Activated CD4-positive, alpha-beta memory T cell treated with anti-CD3 and anti-CD28 coated beads, Interleukin-2, amount 10 ng/mL, durations not matched to agents 7 days and 5 days (primary cell): ENCODE measurements at regions not wholly inside any gene's neighbourhood (a gene's known extent, or its start where the extent isn't known, plus 50 kb on each side); places are given as distances from the start of the nearest gene placed in this dataset.
"Not testable (repeated sequence)": the region's sequence is repeated elsewhere in the genome, so short reads cannot be mapped to it uniquely, and the experiment has no call there.

Experiments used
- CTCF ChIA-PET: fragments of 350-600 bp; sonication (Branson Sonifier 250); formaldehyde crosslinking; loops from one replicate; lab custom pipeline; 2021; ENCODE audit warnings: antibody characterized with exemption, inconsistent platforms; lab: Charles Lee
- POLR2A ChIA-PET: fragments of 350-600 bp; sonication (Branson Sonifier 250); formaldehyde crosslinking; loops from one replicate; lab custom pipeline; 2021; ENCODE audit warnings: antibody characterized with exemption; lab: Charles Lee
- DNase-seq: peaks from one replicate; pipeline ENCODE4 v3.0.0-alpha.2; 2020
- H3K27ac Mint-ChIP-seq: one replicate; pipeline ENCODE4 v1.8.0; 2021; ENCODE audit warnings: mild to moderate bottlenecking, mixed read lengths
- H3K27me3 Mint-ChIP-seq: one replicate; pipeline ENCODE4 v1.8.0; 2021; ENCODE audit warnings: mixed read lengths
- H3K36me3 Mint-ChIP-seq: one replicate; pipeline ENCODE4 v1.8.0; 2021; ENCODE audit warnings: low read depth, mixed read lengths
- H3K4me1 Mint-ChIP-seq: one replicate; pipeline ENCODE4 v1.8.0; 2021; ENCODE audit warnings: mixed read lengths
- H3K4me3 Mint-ChIP-seq: one replicate; pipeline ENCODE4 v1.8.0; 2021; ENCODE audit warnings: mild to moderate bottlenecking, mixed read lengths
- H3K9me3 Mint-ChIP-seq: one replicate; pipeline ENCODE4 v1.8.0; 2021; ENCODE audit warnings: mixed read lengths

GRCh38 chr1:119226321-119226720, 85.9 kb upstream of the WARS2 start:
- Mint-ChIP-seq H3K4me1 (no peaks in the 10 kb centered on the region), H3K4me3 (no peak overlapping the region), H3K27ac (no peak overlapping the region), H3K9me3 (no peaks in the 10 kb centered on the region), H3K27me3 (no peaks in the 10 kb centered on the region), H3K36me3 (no peaks in the 10 kb centered on the region)
- no peak for DNase-seq
- ChIA-PET POLR2A (no interaction called here), CTCF (no interaction called here)

GRCh38 chr1:119226913-119227312, 86.5 kb upstream of the WARS2 start:
- Mint-ChIP-seq H3K27ac (no peak overlapping the region), H3K4me3 (no peak overlapping the region), H3K36me3 (no peaks in the 10 kb centered on the region), H3K9me3 (no peaks in the 10 kb centered on the region), H3K4me1 (no peaks in the 10 kb centered on the region), H3K27me3 (no peaks in the 10 kb centered on the region)
- ChIA-PET CTCF (no interaction called here), POLR2A (no interaction called here)
- no peak for DNase-seq

- H3K4me3 Mint-ChIP-seq = no peak overlapping the region
- no peak for DNase-seq
- ChIA-PET POLR2A (no interaction called here), CTCF (no interaction called here)
- H3K27ac Mint-ChIP-seq = no peak overlapping the region
- no peaks in the 10 kb centered on the region for H3K36me3 Mint-ChIP-seq
- no peaks in the 10 kb centered on the region for H3K27me3 Mint-ChIP-seq
- H3K4me1 Mint-ChIP-seq = no peaks in the 10 kb centered on the region
- no peaks in the 10 kb centered on the region for H3K9me3 Mint-ChIP-seq
These were observed 87.0 kb upstream of the WARS2 start for GRCh38 chr1:119227456-119227855.

GRCh38 chr1:119228335-119229080, 88.1 kb upstream of the WARS2 start:
- Mint-ChIP-seq H3K36me3 (no peaks in the 10 kb centered on the region), H3K4me3 (no peak overlapping the region), H3K4me1 (no peaks in the 10 kb centered on the region), H3K27ac (no peak overlapping the region), H3K27me3 (no peaks in the 10 kb centered on the region), H3K9me3 (no peaks in the 10 kb centered on the region)
- no peak for DNase-seq
- ChIA-PET CTCF (no interaction called here), POLR2A (no interaction called here)

- POLR2A ChIA-PET = no interaction called here
- no peak overlapping the region for H3K27ac Mint-ChIP-seq
- DNase-seq = no peak
- no peaks in the 10 kb centered on the region for H3K9me3 Mint-ChIP-seq
- H3K4me3 Mint-ChIP-seq = no peak overlapping the region
- H3K27me3 Mint-ChIP-seq = no peaks in the 10 kb centered on the region
- CTCF ChIA-PET = no interaction called here
- H3K36me3 Mint-ChIP-seq = no peaks in the 10 kb centered on the region
- H3K4me1 Mint-ChIP-seq = no peaks in the 10 kb centered on the region
These were observed 94.7 kb upstream of the WARS2 start for GRCh38 chr1:119235120-119235519.

- Mint-ChIP-seq H3K4me1 (no peaks in the 10 kb centered on the region), H3K27me3 (no peaks in the 10 kb centered on the region), H3K9me3 (no peaks in the 10 kb centered on the region), H3K4me3 (no peak overlapping the region), H3K27ac (no peak overlapping the region), H3K36me3 (no peaks in the 10 kb centered on the region)
- DNase-seq = no peak
- ChIA-PET CTCF (no interaction called here), POLR2A (no interaction called here)
These were observed 105.4 kb upstream of the WARS2 start for GRCh38 chr1:119245881-119246280.

- no peak for DNase-seq
- Mint-ChIP-seq H3K9me3 (no peaks in the 10 kb centered on the region), H3K27ac (no peak overlapping the region), H3K36me3 (no peaks in the 10 kb centered on the region), H3K27me3 (no peaks in the 10 kb centered on the region), H3K4me3 (no peak overlapping the region), H3K4me1 (no peaks in the 10 kb centered on the region)
- ChIA-PET CTCF (no interaction called here), POLR2A (no interaction called here)
These were observed 108.8 kb upstream of the WARS2 start for GRCh38 chr1:119249283-119249682.

GRCh38 chr1:119250299-119250698, 109.8 kb upstream of the WARS2 start:
- Mint-ChIP-seq H3K36me3 (no peaks in the 10 kb centered on the region), H3K9me3 (no peaks in the 10 kb centered on the region), H3K4me1 (no peaks in the 10 kb centered on the region), H3K4me3 (no peak overlapping the region), H3K27ac (no peak overlapping the region), H3K27me3 (no peaks in the 10 kb centered on the region)
- CTCF ChIA-PET = interaction anchor here (0.6 kb wide), 1 partner anchor 173 kb away, joined by 5 read pairs; no protein-coding TSS in a partner anchor
- DNase-seq = no peak
- POLR2A ChIA-PET = no interaction called here

GRCh38 chr1:119251751-119252150, 111.3 kb upstream of the WARS2 start:
- no peak overlapping the region for H3K4me3 Mint-ChIP-seq
- no peaks in the 10 kb centered on the region for H3K27me3 Mint-ChIP-seq
- ChIA-PET POLR2A (no interaction called here), CTCF (no interaction called here)
- no peak for DNase-seq
- H3K36me3 Mint-ChIP-seq = no peaks in the 10 kb centered on the region
- H3K9me3 Mint-ChIP-seq = no peaks in the 10 kb centered on the region
- H3K27ac Mint-ChIP-seq = no peak overlapping the region
- no peaks in the 10 kb centered on the region for H3K4me1 Mint-ChIP-seq

- H3K27ac Mint-ChIP-seq = no peak overlapping the region
- H3K36me3 Mint-ChIP-seq = no peaks in the 10 kb centered on the region
- DNase-seq = no peak
- H3K4me3 Mint-ChIP-seq = no peak overlapping the region
- no peaks in the 10 kb centered on the region for H3K9me3 Mint-ChIP-seq
- CTCF ChIA-PET = no interaction called here
- POLR2A ChIA-PET = no interaction called here
- H3K27me3 Mint-ChIP-seq = no peaks in the 10 kb centered on the region
- H3K4me1 Mint-ChIP-seq = no peaks in the 10 kb centered on the region
These were observed 112.9 kb upstream of the WARS2 start for GRCh38 chr1:119253366-119253765.

GRCh38 chr1:119254067-119254720, 113.7 kb upstream of the WARS2 start:
- Mint-ChIP-seq H3K27ac (no peak overlapping the region), H3K4me3 (no peak overlapping the region), H3K9me3 (peaks cover 3% of the 10 kb centered on the region), H3K27me3 (no peaks in the 10 kb centered on the region), H3K4me1 (no peaks in the 10 kb centered on the region), H3K36me3 (no peaks in the 10 kb centered on the region)
- DNase-seq = no peak
- ChIA-PET POLR2A (no interaction called here), CTCF (no interaction called here)

GRCh38 chr1:119256089-119256488, 112.5 kb upstream of the HAO2 start:
- H3K4me3 Mint-ChIP-seq, H3K27me3 Mint-ChIP-seq, CTCF ChIA-PET, POLR2A ChIA-PET, DNase-seq, H3K27ac Mint-ChIP-seq, H3K9me3 Mint-ChIP-seq, H3K36me3 Mint-ChIP-seq, H3K4me1 Mint-ChIP-seq: not testable (repeated sequence)

GRCh38 chr1:119260506-119260905, 108.1 kb upstream of the HAO2 start:
- DNase-seq = no peak
- ChIA-PET POLR2A (no interaction called here), CTCF (no interaction called here)
- Mint-ChIP-seq H3K27me3 (no peaks in the 10 kb centered on the region), H3K36me3 (no peaks in the 10 kb centered on the region), H3K9me3 (peaks cover 6% of the 10 kb centered on the region), H3K27ac (no peak overlapping the region), H3K4me1 (no peaks in the 10 kb centered on the region), H3K4me3 (no peak overlapping the region)

GRCh38 chr1:119266386-119266785, 102.2 kb upstream of the HAO2 start:
- POLR2A ChIA-PET = no interaction called here
- no peaks in the 10 kb centered on the region for H3K4me1 Mint-ChIP-seq
- H3K27me3 Mint-ChIP-seq = peaks cover 10% of the 10 kb centered on the region
- no peak overlapping the region for H3K27ac Mint-ChIP-seq
- no peaks in the 10 kb centered on the region for H3K36me3 Mint-ChIP-seq
- CTCF ChIA-PET = no interaction called here
- H3K4me3 Mint-ChIP-seq = no peak overlapping the region
- no peaks in the 10 kb centered on the region for H3K9me3 Mint-ChIP-seq
- DNase-seq = no peak
